K562 (cell line): ENCODE measurements at regions not wholly inside any gene's neighbourhood (a gene's known extent, or its start where the extent isn't known, plus 50 kb on each side); places are given as distances from the start of the nearest gene placed in this dataset.

ENCODE experiments used
- ATAC-seq: fragments of 200-7000 bp; cut with Tn5 transposase; 3 replicates; pipeline ENCODE4 v1.9.1; 2020; ENCODE audit warnings: moderate library complexity
- BruUV-seq: library from RNA; stranded (reverse); fragments of 400-500 nt; replicated peaks from 2 replicates; lab custom pipeline; 2021; lab: Mats Ljungman, UMichigan
- CTCF ChIA-PET: fragments of 300-600 bp; formaldehyde crosslinking; extraction: SDS; loops from one replicate; lab custom pipeline; 2021; ENCODE audit warnings: low intra/inter-chr PET ratio; lab: Yijun Ruan, JAX
- POLR2A ChIA-PET: fragments of 300-600, 350-650 bp; sonication (Branson Sonifier 250); formaldehyde crosslinking; extraction: SDS; loops from one replicate; lab custom pipeline; 2021; ENCODE audit warnings: antibody characterized with exemption, inconsistent platforms; lab: Yijun Ruan, JAX
- DNase-seq, 4 experiments: peaks; one replicate each; pipeline versions ENCODE4 v3.0.0 to v3.0.0-alpha.2; 2011 to 2018; ENCODE audit warnings: low spot score in 3 of 4, mixed read lengths in 3 of 4; ENCODE audit errors: extremely low read depth in 1 of 4
- FAIRE-seq: peaks from 2 replicates; lab custom pipeline; 2011; peaks lifted over from hg19 to GRCh38; lab: Jason Lieb, UNC
- H2AFZ ChIP-seq: 2 replicates; pipeline ENCODE4 v1.6.0; 2011; ENCODE audit warnings: low read depth, low read length, control low read depth, inconsistent platforms
- H3K27ac ChIP-seq: fragments of 200-600 bp; 3 replicates; pipeline ENCODE4 v1.8.0; 2011; ENCODE audit warnings: low read depth, mild to moderate bottlenecking, control low read depth, inconsistent platforms, low read length, moderate library complexity, mixed read lengths; ENCODE audit errors: extremely low read depth
- H3K27me3 ChIP-seq, 2 experiments: fragments of 300-600 bp in 1 of 2; 2 replicates in 1 of 2; 3 replicates in 1 of 2; pipeline versions ENCODE4 v1.6.0 to v1.8.0; 2011; ENCODE audit warnings: inconsistent platforms in 2 of 2, low read length in 2 of 2, mild to moderate bottlenecking in 1 of 2, mixed read lengths in 1 of 2, moderate library complexity in 1 of 2; ENCODE audit not compliant: control insufficient read depth in 2 of 2, insufficient read depth in 2 of 2
- H3K36me3 ChIP-seq: fragments of 300-600 bp; 3 replicates; pipeline ENCODE4 v1.8.0; 2011; ENCODE audit warnings: mild to moderate bottlenecking, low read length, inconsistent platforms; ENCODE audit not compliant: control insufficient read depth, insufficient read depth
- H3K4me1 ChIP-seq, 2 experiments: fragments of 200-600 bp in 1 of 2; replicated peaks in 1 of 2; 2 replicates in 1 of 2; 3 replicates in 1 of 2; pipeline versions ENCODE4 v1.5.1 to v1.8.0; 2011; ENCODE audit warnings: inconsistent platforms in 2 of 2, low read length in 2 of 2, mild to moderate bottlenecking in 1 of 2, mixed read lengths in 1 of 2, moderate library complexity in 1 of 2; ENCODE audit not compliant: control insufficient read depth in 2 of 2, insufficient read depth in 2 of 2
- H3K4me2 ChIP-seq: 2 replicates; pipeline ENCODE4 v1.6.1; 2011; ENCODE audit warnings: low read length, control low read depth, inconsistent platforms, mixed read lengths; ENCODE audit not compliant: insufficient read depth
- H3K4me3 ChIP-seq: fragments of 200-600 bp; sonication (generic), shearing (Covaris generic); 2 replicates; pipeline ENCODE4 v1.5.1; 2016; ENCODE audit warnings: control low read depth, inconsistent platforms
- H3K79me2 ChIP-seq: fragments of 200-600 bp; 3 replicates; pipeline ENCODE4 v1.8.0; 2011; ENCODE audit warnings: low read length, inconsistent platforms; ENCODE audit not compliant: control insufficient read depth, insufficient read depth
- H3K9ac ChIP-seq, 2 experiments: 2 replicates each; pipeline versions ENCODE4 v1.6.0 to v1.6.1; 2011; ENCODE audit warnings: low read depth in 2 of 2, low read length in 2 of 2, control low read depth in 1 of 2, inconsistent platforms in 1 of 2, mild to moderate bottlenecking in 1 of 2, mixed read lengths in 1 of 2; ENCODE audit not compliant: insufficient read depth in 1 of 2
- H3K9me1 ChIP-seq: one replicate; pipeline ENCODE4 v1.6.0; 2011; ENCODE audit warnings: inconsistent platforms, mild to moderate bottlenecking, low read length, moderate library complexity; ENCODE audit not compliant: control insufficient read depth, insufficient read depth
- H3K9me3 ChIP-seq: replicated peaks from 2 replicates; pipeline ENCODE4 v1.5.1; 2011; ENCODE audit warnings: low read depth, low read length, inconsistent platforms; ENCODE audit not compliant: control insufficient read depth, insufficient read depth
- H4K20me1 ChIP-seq: replicated peaks from 2 replicates; pipeline ENCODE4 v1.6.1; 2011; ENCODE audit warnings: low read length, inconsistent platforms, mixed read lengths; ENCODE audit not compliant: control insufficient read depth, insufficient read depth
- CHCHD3 ChIP-seq: fragments of 250-450 bp; sonication (Bioruptor Pico); IDR thresholded peaks from 2 replicates; pipeline ENCODE4 v2.1.2; 2022; ENCODE audit warnings: mild to moderate bottlenecking
- FOXP4 ChIP-seq: sonication (generic); formaldehyde crosslinking; IDR thresholded peaks from 2 replicates; pipeline ENCODE4 v1.8.0; 2022; ENCODE audit warnings: mild to moderate bottlenecking, missing genetic modification reagents, borderline replicate concordance
- MBD2 ChIP-seq: sonication (generic); IDR thresholded peaks from 2 replicates; pipeline ENCODE4 v1.6.1; 2016; ENCODE audit warnings: low read depth, borderline replicate concordance
- POLR2A ChIP-seq: fragments of 450-650 bp; conservative IDR thresholded peaks from 2 replicates; pipeline ENCODE4 v1.6.1; 2016
- RBM22 ChIP-seq: fragments of 200-400 bp; formaldehyde crosslinking; IDR thresholded peaks from 2 replicates; pipeline ENCODE4 v1.6.1; 2018; ENCODE audit warnings: low read length, low read depth; ENCODE audit not compliant: poor library complexity, severe bottlenecking
- SREBF2 ChIP-seq: sonication (generic); formaldehyde crosslinking; IDR thresholded peaks from 2 replicates; pipeline ENCODE4 v1.4.0; 2020; ENCODE audit warnings: mild to moderate bottlenecking, missing genetic modification reagents
- TOE1 ChIP-seq, 2 experiments: fragments of 450-650 bp in 1 of 2; sonication (generic) in 1 of 2; formaldehyde crosslinking in 1 of 2; IDR thresholded peaks; 2 replicates each; pipeline versions ENCODE4 v1.7.1 to v1.8.0; 2016 to 2022; ENCODE audit warnings: borderline replicate concordance in 2 of 2, mild to moderate bottlenecking in 2 of 2, antibody characterized with exemption in 1 of 2, inconsistent platforms in 1 of 2, low read depth in 1 of 2, missing genetic modification reagents in 1 of 2, moderate library complexity in 1 of 2
- ZBTB9 ChIP-seq: fragments of 450-650 bp; formaldehyde crosslinking; IDR thresholded peaks from 2 replicates; pipeline ENCODE4 v1.4.0; 2020; ENCODE audit warnings: mild to moderate bottlenecking, moderate library complexity
- ZNF165 ChIP-seq: fragments of 250-450 bp; sonication (Bioruptor Pico); IDR thresholded peaks from 2 replicates; pipeline ENCODE4 v1.4.0; 2020; ENCODE audit warnings: borderline replicate concordance
- ZNF174 ChIP-seq: fragments of 250-450 bp; sonication (Bioruptor Pico); IDR thresholded peaks from 2 replicates; pipeline ENCODE4 v1.4.0; 2020; ENCODE audit warnings: mild to moderate bottlenecking
- ZNF41 ChIP-seq: fragments of 250-450 bp; sonication (Bioruptor Pico); conservative IDR thresholded peaks from 2 replicates; pipeline ENCODE4 v1.4.0; 2020; ENCODE audit warnings: mild to moderate bottlenecking
- ZNF445 ChIP-seq: fragments of 250-450 bp; sonication (Bioruptor Pico); IDR thresholded peaks from 2 replicates; pipeline ENCODE4 v1.4.0; 2020; ENCODE audit warnings: low read depth, mild to moderate bottlenecking, moderate library complexity
- ZNF507 ChIP-seq: conservative IDR thresholded peaks from 2 replicates; pipeline ENCODE4 v1.6.1; 2017; ENCODE audit warnings: missing genetic modification characterization, missing compliant biosample characterization
- ZNF695 ChIP-seq: fragments of 450-650 bp; formaldehyde crosslinking; IDR thresholded peaks from 2 replicates; pipeline ENCODE4 v1.4.0; 2020; ENCODE audit warnings: mild to moderate bottlenecking, moderate library complexity
- WGBS: fragments of 100-300 bp; shearing (Covaris generic); methylation state at CpG from one replicate; pipeline ENCODE4 v1.1.6; 2016; ENCODE audit warnings: low coverage, mixed read lengths; ENCODE audit not compliant: insufficient coverage; ENCODE audit errors: missing lambda C conversion rate; 5-methylcytosine and 5-hydroxymethylcytosine counted together
- in situ Hi-C: fragments of 300-500 bp; cut with MboI; formaldehyde crosslinking; loops from 4 replicates; pipeline ENCODE4 v1.15.0; 2018; ENCODE audit warnings: inconsistent platforms, mixed read lengths
- intact Hi-C: fragments of 100-400 bp; cut with micrococcal nuclease; formaldehyde crosslinking; loops from 2 replicates; pipeline ENCODE4 v1.14.2; 2022

GRCh38 chr5:167166696-167167095 lies 1124.7 kb upstream of the WWC1 start:
- Histone ChIP-seq H3K27me3 (no peaks in the 10 kb centered on the region), H3K27ac (no peak overlapping the region), H4K20me1 (no peaks in the 10 kb centered on the region), H3K36me3 (no peaks in the 10 kb centered on the region), H3K9me1 (no peaks in the 10 kb centered on the region), H2AFZ (no peak overlapping the region), H3K79me2 (no peaks in the 10 kb centered on the region), H3K4me1 (no peaks in the 10 kb centered on the region), H3K4me2 (no peak overlapping the region), H3K4me3 (no peak overlapping the region), H3K9ac (no peak overlapping the region), H3K9me3 (no peaks in the 10 kb centered on the region)
- 0% methylated on average over 2 of the region's 2 CpGs for WGBS
- intact Hi-C loops (no loop called here), in situ Hi-C loops (no loop called here)
- TF ChIP-seq MBD2, result no peak
- no peak for TF ChIP-seq ZBTB9 (CRISPR knock-in tag)
- TF ChIP-seq ZNF41 (CRISPR knock-in tag), result no peak
- TF ChIP-seq ZNF445, result no peak
- TF ChIP-seq SREBF2 (CRISPR knock-in tag), result no peak
- DNase-seq, result no peak
- ATAC-seq, result no peak
- POLR2A ChIA-PET, result no interaction called here
- BruUV-seq, result no TSS peak
- CTCF ChIA-PET, result no interaction called here
- no peak for FAIRE-seq

GRCh38 chr5:167167191-167167795 lies 1124.2 kb upstream of the WWC1 start:
- no peak overlapping the region for H2AFZ ChIP-seq
- H3K4me2 ChIP-seq, result no peak overlapping the region
- in situ Hi-C loops (no loop called here), intact Hi-C loops (no loop called here)
- BruUV-seq, result no TSS peak
- no peaks in the 10 kb centered on the region for H3K79me2 ChIP-seq
- no peak overlapping the region for H3K9ac ChIP-seq
- H3K4me3 ChIP-seq, result no peak overlapping the region
- H3K9me1 ChIP-seq, result no peaks in the 10 kb centered on the region
- CTCF ChIA-PET, result no interaction called here
- WGBS, result 0% methylated on average over 8 of the region's 8 CpGs
- DNase-seq (no peak), FAIRE-seq (no peak), ATAC-seq (no peak)
- H4K20me1 ChIP-seq, result no peaks in the 10 kb centered on the region
- H3K9me3 ChIP-seq, result no peaks in the 10 kb centered on the region
- no peaks in the 10 kb centered on the region for H3K27me3 ChIP-seq
- no peak overlapping the region for H3K27ac ChIP-seq
- no peaks in the 10 kb centered on the region for H3K36me3 ChIP-seq
- no peaks in the 10 kb centered on the region for H3K4me1 ChIP-seq
- POLR2A ChIA-PET, result no interaction called here
- TF ChIP-seq FOXP4 (no peak), TOE1 (IDR thresholded peaks at IDR 0.05; ENCODE audit: borderline replicate concordance) (no peak), TOE1 (CRISPR knock-in tag; IDR thresholded peaks at IDR 0.05; ENCODE audit: borderline replicate concordance, low read depth) (no peak), POLR2A (no peak), RBM22 (no peak), ZNF695 (CRISPR knock-in tag) (no peak), ZNF165 (CRISPR knock-in tag) (no peak), CHCHD3 (no peak), ZNF507 (tag) (no peak), ZNF174 (no peak)
